HCT116 (cell line): ENCODE measurements at regions not wholly inside any gene's neighbourhood (a gene's known extent, or its start where the extent isn't known, plus 50 kb on each side); places are given as distances from the start of the nearest gene placed in this dataset.

ENCODE experiments used
- ATAC-seq: fragments of 200-7000 bp; cut with Tn5 transposase; 2 replicates; pipeline ENCODE4 v1.9.1; 2020; ENCODE audit warnings: mild to moderate bottlenecking, moderate library complexity
- BruUV-seq: library from RNA; stranded (reverse); fragments of 400-500 nt; replicated peaks from 2 replicates; lab custom pipeline; 2021; lab: Mats Ljungman, UMichigan
- CTCF ChIA-PET: fragments of 300-600 bp; sonication (Branson Sonifier 250); formaldehyde crosslinking; loops from one replicate; lab custom pipeline; 2021; ENCODE audit warnings: antibody characterized with exemption; lab: Charles Lee
- POLR2A ChIA-PET: fragments of 300-600, 350-600 bp; sonication (Branson Sonifier 250); formaldehyde crosslinking; loops from one replicate; lab custom pipeline; 2021; ENCODE audit warnings: antibody characterized with exemption; lab: Charles Lee
- RAD21 ChIA-PET, 2 experiments: fragments of 300-600 bp; sonication (Branson Sonifier 250); formaldehyde crosslinking; loops; one replicate each; lab custom pipeline; 2023; ENCODE audit warnings: low total read pairs in 2 of 2; ENCODE audit not compliant: uncharacterized antibody in 2 of 2, unreplicated experiment in 2 of 2, low non-redundant PET in 1 of 2; lab: Charles Lee
- DNase-seq: peaks from one replicate; pipeline ENCODE4 v3.0.0-alpha.2; 2010; ENCODE audit warnings: low read depth, low spot score
- H2AFZ ChIP-seq: fragments of 200-600 bp; shearing (Covaris generic), sonication (generic); 2 replicates; pipeline ENCODE4 v1.6.1; 2017; ENCODE audit warnings: low read depth, mixed run types, mixed read lengths, antibody characterized with exemption, low read length; ENCODE audit not compliant: poor library complexity, severe bottlenecking
- H3K27ac ChIP-seq: 2 replicates; pipeline ENCODE4 v1.5.1; 2012; ENCODE audit warnings: low read depth, low read length
- H3K27me3 ChIP-seq: fragments of 200-600 bp; sonication (generic); 2 replicates; pipeline ENCODE4 v1.6.1; 2016; ENCODE audit warnings: mixed run types, low read length, mixed read lengths; ENCODE audit not compliant: insufficient read depth
- H3K36me3 ChIP-seq, 2 experiments: fragments of 200-500 bp in 1 of 2; fragments of 200-600 bp in 1 of 2; sonication (Bioruptor generic) in 1 of 2; sonication (generic) in 1 of 2; 2 replicates each; pipeline versions ENCODE4 v1.5.1 to v1.6.1; 2014 to 2016; ENCODE audit warnings: low read length in 2 of 2, inconsistent platforms in 1 of 2, mixed read lengths in 1 of 2, mixed run types in 1 of 2; ENCODE audit not compliant: insufficient read depth in 2 of 2, control insufficient read depth in 1 of 2
- H3K4me1 ChIP-seq, 2 experiments: fragments of 200-600 bp in 1 of 2; sonication (generic) in 1 of 2; 2 replicates each; pipeline versions ENCODE4 v1.5.1 to v1.6.1; 2012 to 2017; ENCODE audit warnings: low read length in 2 of 2, inconsistent platforms in 1 of 2, mild to moderate bottlenecking in 1 of 2, mixed read lengths in 1 of 2, mixed run types in 1 of 2, moderate library complexity in 1 of 2; ENCODE audit not compliant: insufficient read depth in 2 of 2, control insufficient read depth in 1 of 2
- H3K4me2 ChIP-seq: fragments of 200-600 bp; sonication (generic); 2 replicates; pipeline ENCODE4 v1.6.1; 2017; ENCODE audit warnings: mixed run types, low read length, mixed read lengths
- H3K4me3 ChIP-seq, 2 experiments: fragments of 200-600 bp in 1 of 2; sonication (generic) in 1 of 2; replicated peaks in 1 of 2; 2 replicates each; pipeline ENCODE4 v1.5.1; 2011 to 2016; ENCODE audit warnings: low read length in 2 of 2, control low read depth in 1 of 2, low read depth in 1 of 2, mild to moderate bottlenecking in 1 of 2, mixed read lengths in 1 of 2, mixed run types in 1 of 2
- H3K79me2 ChIP-seq: fragments of 200-600 bp; sonication (generic); 2 replicates; pipeline ENCODE4 v1.6.1; 2017; ENCODE audit warnings: mild to moderate bottlenecking, mixed run types, low read length, moderate library complexity, mixed read lengths; ENCODE audit not compliant: insufficient read depth
- H3K9ac ChIP-seq: fragments of 200-600 bp; sonication (generic); 2 replicates; pipeline ENCODE4 v1.6.1; 2016; ENCODE audit warnings: low read length, mixed read lengths
- H3K9me2 ChIP-seq: fragments of 200-600 bp; sonication (generic), shearing (Covaris generic); 2 replicates; pipeline ENCODE4 v1.6.1; 2017; ENCODE audit warnings: mixed run types, mild to moderate bottlenecking, moderate library complexity; ENCODE audit not compliant: insufficient read depth
- H3K9me3 ChIP-seq, 2 experiments: fragments of 200-500 bp in 1 of 2; fragments of 200-600 bp in 1 of 2; sonication (Bioruptor generic) in 1 of 2; sonication (generic) in 1 of 2; 2 replicates each; pipeline ENCODE4 v1.6.1; 2014 to 2017; ENCODE audit warnings: low read length in 2 of 2, mixed read lengths in 2 of 2, inconsistent platforms in 1 of 2, low read depth in 1 of 2, mild to moderate bottlenecking in 1 of 2, mixed run types in 1 of 2, moderate library complexity in 1 of 2; ENCODE audit not compliant: control insufficient read depth in 1 of 2, insufficient read depth in 1 of 2
- H4K20me1 ChIP-seq: fragments of 200-600 bp; sonication (generic), shearing (Covaris generic); 2 replicates; pipeline ENCODE4 v1.6.1; 2017; ENCODE audit warnings: mixed run types, mild to moderate bottlenecking, moderate library complexity; ENCODE audit not compliant: insufficient read depth
- CBX3 ChIP-seq: IDR thresholded peaks from 2 replicates; pipeline ENCODE4 v1.6.1; 2012; ENCODE audit warnings: low read depth
- CEBPB ChIP-seq: IDR thresholded peaks from 2 replicates; pipeline ENCODE4 v1.6.1; 2012; ENCODE audit warnings: low read depth
- CTCF ChIP-seq, 3 experiments: fragments of 200-600 bp in 1 of 3; sonication (generic) in 1 of 3; IDR thresholded peaks in 2 of 3; conservative IDR thresholded peaks in 1 of 3; 2 replicates each; pipeline ENCODE4 v1.5.1; 2012 to 2017; ENCODE audit warnings: low read depth in 2 of 3, low read length in 2 of 3, antibody characterized with exemption in 1 of 3, borderline replicate concordance in 1 of 3, control low read depth in 1 of 3, mild to moderate bottlenecking in 1 of 3, mixed read lengths in 1 of 3, mixed run types in 1 of 3, moderate library complexity in 1 of 3; ENCODE audit not compliant: insufficient read depth in 1 of 3
- EGR1 ChIP-seq: IDR thresholded peaks from 2 replicates; pipeline ENCODE4 v1.6.1; 2012; ENCODE audit warnings: low read depth
- EZH2 ChIP-seq: fragments of 200-600 bp; sonication (generic); IDR thresholded peaks from 2 replicates; pipeline ENCODE4 v1.6.1; 2017; ENCODE audit warnings: antibody characterized with exemption, mixed run types
- EZH2phosphoT487 ChIP-seq: fragments of 200-600 bp; IDR thresholded peaks from 2 replicates; pipeline ENCODE4 v1.6.1; 2018; ENCODE audit warnings: antibody characterized with exemption, borderline replicate concordance
- JUND ChIP-seq: IDR thresholded peaks from 2 replicates; pipeline ENCODE4 v1.6.1; 2012
- MAX ChIP-seq: IDR thresholded peaks from 2 replicates; pipeline ENCODE4 v1.6.1; 2012
- POLR2A ChIP-seq: IDR thresholded peaks from 2 replicates; pipeline ENCODE4 v1.7.0; 2011; ENCODE audit warnings: borderline replicate concordance; ENCODE audit not compliant: insufficient read depth, insufficient read length; ENCODE audit errors: extremely low read depth
- POLR2AphosphoS5 ChIP-seq: IDR thresholded peaks from 2 replicates; pipeline ENCODE4 v1.6.1; 2011; ENCODE audit warnings: mild to moderate bottlenecking, low read depth, low read length, moderate library complexity
- REST ChIP-seq: IDR thresholded peaks from 2 replicates; pipeline ENCODE4 v1.6.1; 2012; ENCODE audit warnings: low read depth
- SIN3A ChIP-seq: IDR thresholded peaks from 2 replicates; pipeline ENCODE4 v1.6.1; 2012; ENCODE audit warnings: low read depth
- YY1 ChIP-seq: IDR thresholded peaks from 2 replicates; pipeline ENCODE4 v1.6.1; 2011; ENCODE audit warnings: low read length, low read depth, moderate library complexity, mild to moderate bottlenecking; ENCODE audit not compliant: insufficient replicate concordance; ENCODE audit errors: extremely low read depth
- ZBTB33 ChIP-seq: IDR thresholded peaks from 2 replicates; pipeline ENCODE4 v1.6.1; 2011; ENCODE audit warnings: mild to moderate bottlenecking, low read length, moderate library complexity; ENCODE audit not compliant: insufficient replicate concordance; ENCODE audit errors: extremely low read depth
- ZNF274 ChIP-seq: fragments of 200-500 bp; sonication (Bioruptor generic); IDR thresholded peaks from 2 replicates; pipeline ENCODE4 v1.6.1; 2014; ENCODE audit warnings: mild to moderate bottlenecking, low read depth, low read length, inconsistent platforms
- intact Hi-C: fragments of 100-400 bp; cut with micrococcal nuclease; formaldehyde crosslinking; loops from 2 replicates; pipeline ENCODE4 v1.10.0; 2022

GRCh38 chr7:93756890-93757289 lies 133.7 kb downstream of the TFPI2 start:
- BruUV-seq, result no TSS peak
- intact Hi-C loops, result no loop called here
- H2AFZ ChIP-seq, result no peak overlapping the region
- no peaks in the 10 kb centered on the region for H3K9me3 ChIP-seq
- H4K20me1 ChIP-seq, result no peaks in the 10 kb centered on the region
- POLR2A ChIA-PET, result no interaction called here
- no peaks in the 10 kb centered on the region for H3K9me2 ChIP-seq
- H3K4me2 ChIP-seq, result no peak overlapping the region
- H3K4me3 ChIP-seq, result no peak overlapping the region
- RAD21 ChIA-PET, result no interaction called here
- CTCF ChIA-PET, result no interaction called here
- H3K4me1 ChIP-seq, result no peaks in the 10 kb centered on the region
- no peak overlapping the region for H3K27ac ChIP-seq
- no peaks in the 10 kb centered on the region for H3K36me3 ChIP-seq
- no peak for ATAC-seq
- TF ChIP-seq CBX3, result no peak
- TF ChIP-seq EZH2, result no peak
- no peak for TF ChIP-seq SIN3A
- no peak for TF ChIP-seq ZNF274
- TF ChIP-seq POLR2A, result no peak
- no peak for TF ChIP-seq EGR1
- TF ChIP-seq CTCF (IDR thresholded peaks at IDR 0.05 in 2 of 3, conservative IDR thresholded peaks at IDR 0.05 in 1 of 3; ENCODE audit: borderline replicate concordance in 1 of 3, insufficient read depth in 1 of 3, low read depth in 2 of 3, low read length in 2 of 3), result no peak
- TF ChIP-seq POLR2AphosphoS5, result no peak
- TF ChIP-seq REST, result no peak
- TF ChIP-seq JUND, result no peak
- TF ChIP-seq MAX, result no peak
- no peak for TF ChIP-seq YY1
- TF ChIP-seq EZH2phosphoT487, result no peak
- no peak for TF ChIP-seq CEBPB
- no peak for TF ChIP-seq ZBTB33
- no peaks in the 10 kb centered on the region for H3K27me3 ChIP-seq
- H3K9ac ChIP-seq, result no peak overlapping the region
- no peak for DNase-seq
- no peaks in the 10 kb centered on the region for H3K79me2 ChIP-seq
